BLaER1 (cell line): ENCODE measurements at regions not wholly inside any gene's neighbourhood (a gene's known extent, or its start where the extent isn't known, plus 50 kb on each side); places are given as distances from the start of the nearest gene placed in this dataset.

Experiments
- H3K27ac ChIP-seq: shearing (Covaris generic); formaldehyde crosslinking; 2 replicates; pipeline ENCODE4 v1.8.1; 2022
- H3K27me3 ChIP-seq: shearing (Covaris generic); formaldehyde crosslinking; 2 replicates; pipeline ENCODE4 v1.8.1; 2022
- H3K36me3 ChIP-seq: shearing (Covaris generic); formaldehyde crosslinking; 2 replicates; pipeline ENCODE4 v1.8.1; 2022
- H3K4me1 ChIP-seq: shearing (Covaris generic); formaldehyde crosslinking; 2 replicates; pipeline ENCODE4 v1.8.1; 2022
- H3K4me2 ChIP-seq: shearing (Covaris generic); formaldehyde crosslinking; 2 replicates; pipeline ENCODE4 v1.8.1; 2022
- H3K4me3 ChIP-seq: shearing (Covaris generic); formaldehyde crosslinking; 2 replicates; pipeline ENCODE4 v1.8.1; 2022
- H3K9ac ChIP-seq: shearing (Covaris generic); formaldehyde crosslinking; 2 replicates; pipeline ENCODE4 v1.8.1; 2022
- H3K9me3 ChIP-seq: shearing (Covaris generic); formaldehyde crosslinking; 2 replicates; pipeline ENCODE4 v1.8.1; 2022
- H4K20me1 ChIP-seq: shearing (Covaris generic); formaldehyde crosslinking; 2 replicates; pipeline ENCODE4 v1.8.1; 2022
- Cebpa-rat ChIP-seq: shearing (Covaris generic); IDR thresholded peaks from 2 replicates; pipeline ENCODE4 v1.8.1; 2022

GRCh38 chr5:61924251-61924650 is 381.8 kb upstream of the KIF2A start:
- Histone ChIP-seq H3K4me2 (no peak overlapping the region), H4K20me1 (no peaks in the 10 kb centered on the region), H3K9ac (no peak overlapping the region), H3K4me1 (no peaks in the 10 kb centered on the region), H3K4me3 (no peak overlapping the region), H3K9me3 (no peaks in the 10 kb centered on the region), H3K36me3 (no peaks in the 10 kb centered on the region), H3K27ac (no peak overlapping the region), H3K27me3 (no peaks in the 10 kb centered on the region)
- TF ChIP-seq Cebpa-rat = no peak

- Histone ChIP-seq H3K27me3 (no peaks in the 10 kb centered on the region), H3K9ac (no peak overlapping the region), H3K9me3 (no peaks in the 10 kb centered on the region), H3K4me3 (no peak overlapping the region), H3K4me1 (no peaks in the 10 kb centered on the region), H3K4me2 (no peak overlapping the region), H3K27ac (no peak overlapping the region), H4K20me1 (no peaks in the 10 kb centered on the region), H3K36me3 (no peaks in the 10 kb centered on the region)
- TF ChIP-seq Cebpa-rat = no peak
Measured at GRCh38 chr5:61926911-61927310, 379.1 kb upstream of the KIF2A start.

GRCh38 chr5:61931236-61931635 is 374.8 kb upstream of the KIF2A start:
- Histone ChIP-seq H3K4me3 (no peak overlapping the region), H3K4me2 (no peak overlapping the region), H4K20me1 (no peaks in the 10 kb centered on the region), H3K9me3 (no peaks in the 10 kb centered on the region), H3K27ac (no peak overlapping the region), H3K36me3 (no peaks in the 10 kb centered on the region), H3K9ac (no peak overlapping the region), H3K4me1 (no peaks in the 10 kb centered on the region), H3K27me3 (no peaks in the 10 kb centered on the region)
- TF ChIP-seq Cebpa-rat = no peak

- H3K4me2 ChIP-seq = no peak overlapping the region
- no peak overlapping the region for H3K9ac ChIP-seq
- H3K4me1 ChIP-seq = no peaks in the 10 kb centered on the region
- no peak for TF ChIP-seq Cebpa-rat
- no peaks in the 10 kb centered on the region for H4K20me1 ChIP-seq
- no peaks in the 10 kb centered on the region for H3K36me3 ChIP-seq
- no peaks in the 10 kb centered on the region for H3K9me3 ChIP-seq
- no peak overlapping the region for H3K4me3 ChIP-seq
- no peak overlapping the region for H3K27ac ChIP-seq
- H3K27me3 ChIP-seq = no peaks in the 10 kb centered on the region
Measured at GRCh38 chr5:61933787-61934626, 372.0 kb upstream of the KIF2A start.

DNA sequence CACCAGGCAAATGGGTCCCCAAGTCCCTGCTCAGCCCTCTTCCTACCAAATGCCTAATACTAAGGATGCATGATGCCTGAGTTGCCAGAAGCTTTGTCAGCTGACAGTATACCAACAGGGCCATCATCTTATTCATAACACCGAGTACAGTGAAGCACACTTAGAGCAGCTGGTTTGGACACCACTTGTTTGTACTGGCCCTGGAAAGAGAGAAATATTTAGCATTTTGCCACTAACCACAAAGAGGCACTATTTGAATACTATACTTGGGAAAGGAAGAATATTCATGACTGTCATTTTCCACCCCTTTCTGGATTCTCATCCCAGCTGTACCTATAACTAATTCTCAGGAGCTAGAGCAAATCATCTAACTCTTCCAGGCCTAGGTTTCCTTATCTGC is 364.4 kb upstream of the KIF2A start:
- Histone ChIP-seq H4K20me1 (no peaks in the 10 kb centered on the region), H3K4me2 (no peak overlapping the region), H3K9ac (no peak overlapping the region), H3K36me3 (no peaks in the 10 kb centered on the region), H3K4me3 (no peak overlapping the region), H3K9me3 (no peaks in the 10 kb centered on the region), H3K27ac (no peak overlapping the region), H3K4me1 (no peaks in the 10 kb centered on the region), H3K27me3 (no peaks in the 10 kb centered on the region)
- no peak for TF ChIP-seq Cebpa-rat

GRCh38 chr5:61942462-61943049 is 363.4 kb upstream of the KIF2A start:
- no peaks in the 10 kb centered on the region for H3K27me3 ChIP-seq
- no peaks in the 10 kb centered on the region for H3K36me3 ChIP-seq
- H3K9me3 ChIP-seq = no peaks in the 10 kb centered on the region
- H3K27ac ChIP-seq = no peak overlapping the region
- H3K4me1 ChIP-seq = no peaks in the 10 kb centered on the region
- H4K20me1 ChIP-seq = no peaks in the 10 kb centered on the region
- no peak for TF ChIP-seq Cebpa-rat
- H3K4me3 ChIP-seq = no peak overlapping the region
- no peak overlapping the region for H3K9ac ChIP-seq
- no peak overlapping the region for H3K4me2 ChIP-seq

DNA sequence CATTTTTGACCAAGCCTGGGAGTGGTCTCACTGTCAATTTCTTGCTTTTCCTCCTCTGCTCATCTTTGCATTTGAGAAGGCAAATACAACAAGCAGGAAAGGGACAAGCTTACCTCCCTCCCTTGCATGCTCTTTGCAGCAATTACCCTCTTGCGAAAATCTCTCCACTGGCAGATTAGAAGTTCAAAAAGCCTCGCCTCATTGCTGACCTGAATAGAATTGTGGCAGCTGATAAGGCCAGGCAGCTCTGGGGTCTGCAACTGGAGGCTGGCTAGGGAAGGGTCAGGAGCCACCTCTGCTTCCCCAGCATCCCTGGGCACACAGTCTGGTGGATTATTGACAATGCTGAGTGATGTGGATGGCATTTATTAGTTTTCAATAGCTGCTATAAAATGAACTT is 362.3 kb upstream of the KIF2A start:
- no peak overlapping the region for H3K9ac ChIP-seq
- H3K4me2 ChIP-seq = no peak overlapping the region
- no peak overlapping the region for H3K27ac ChIP-seq
- no peaks in the 10 kb centered on the region for H3K27me3 ChIP-seq
- no peaks in the 10 kb centered on the region for H4K20me1 ChIP-seq
- no peak overlapping the region for H3K4me3 ChIP-seq
- no peak for TF ChIP-seq Cebpa-rat
- no peaks in the 10 kb centered on the region for H3K36me3 ChIP-seq
- no peaks in the 10 kb centered on the region for H3K4me1 ChIP-seq
- H3K9me3 ChIP-seq = no peaks in the 10 kb centered on the region

- Histone ChIP-seq H3K9ac (no peak overlapping the region), H3K9me3 (no peaks in the 10 kb centered on the region), H3K36me3 (no peaks in the 10 kb centered on the region), H3K4me1 (no peaks in the 10 kb centered on the region), H3K4me2 (no peak overlapping the region), H3K27me3 (no peaks in the 10 kb centered on the region), H3K27ac (no peak overlapping the region), H3K4me3 (no peak overlapping the region), H4K20me1 (no peaks in the 10 kb centered on the region)
- no peak for TF ChIP-seq Cebpa-rat
Measured at GRCh38 chr5:61948151-61948550, 357.9 kb upstream of the KIF2A start.

- Histone ChIP-seq H3K27ac (no peak overlapping the region), H3K9me3 (no peaks in the 10 kb centered on the region), H3K36me3 (no peaks in the 10 kb centered on the region), H4K20me1 (no peaks in the 10 kb centered on the region), H3K4me2 (no peak overlapping the region), H3K27me3 (no peaks in the 10 kb centered on the region), H3K4me1 (no peaks in the 10 kb centered on the region), H3K4me3 (no peak overlapping the region), H3K9ac (no peak overlapping the region)
- TF ChIP-seq Cebpa-rat = no peak
Measured at GRCh38 chr5:61949054-61949678, 356.8 kb upstream of the KIF2A start.

DNA sequence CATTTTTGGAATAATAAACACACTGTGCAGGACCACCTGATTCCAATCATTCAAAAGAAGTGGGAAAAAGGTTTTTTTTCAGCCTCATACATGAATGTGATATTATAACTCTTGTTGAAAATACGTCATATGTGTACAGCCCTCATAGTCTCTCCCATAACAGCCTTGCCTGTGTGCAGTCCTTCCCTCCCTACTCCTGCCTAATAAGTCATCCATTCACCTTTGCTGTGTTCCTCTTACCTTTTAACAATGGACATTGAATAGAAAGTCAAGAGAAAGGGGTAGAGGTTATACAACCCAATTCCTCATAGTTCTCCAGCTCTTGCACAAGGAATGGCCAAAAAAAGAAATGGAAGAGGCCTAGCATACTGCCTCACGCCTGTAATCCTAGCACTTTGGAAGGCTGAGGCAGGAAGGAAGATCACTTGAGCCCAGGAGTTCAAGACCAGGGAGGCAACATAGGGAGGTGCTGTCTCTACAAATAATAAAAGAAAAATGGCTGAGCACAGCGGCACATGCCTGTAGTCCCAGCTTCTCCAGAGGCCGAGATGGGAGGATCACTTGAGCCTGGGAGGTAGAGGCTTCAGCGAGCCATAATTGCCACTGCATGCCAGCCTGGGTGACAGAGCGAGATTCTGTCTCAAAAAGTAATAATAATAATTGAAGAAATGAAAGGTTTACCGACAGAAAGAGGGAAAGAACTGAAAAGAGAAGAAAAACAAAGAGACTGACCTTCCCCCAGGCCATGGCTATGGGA is 356.1 kb upstream of the KIF2A start:
- no peaks in the 10 kb centered on the region for H3K4me1 ChIP-seq
- no peak overlapping the region for H3K9ac ChIP-seq
- H3K36me3 ChIP-seq = no peaks in the 10 kb centered on the region
- no peak overlapping the region for H3K4me3 ChIP-seq
- TF ChIP-seq Cebpa-rat = no peak
- H3K9me3 ChIP-seq = no peaks in the 10 kb centered on the region
- H3K27me3 ChIP-seq = no peaks in the 10 kb centered on the region
- H3K4me2 ChIP-seq = no peak overlapping the region
- no peaks in the 10 kb centered on the region for H4K20me1 ChIP-seq
- no peak overlapping the region for H3K27ac ChIP-seq
